NOMO-1 treated with DMSO at 0.1 percent for 48 hours (cell line): ENCODE measurements at regions not wholly inside any gene's neighbourhood (a gene's known extent, or its start where the extent isn't known, plus 50 kb on each side); places are given as distances from the start of the nearest gene placed in this dataset.
"Not testable (repeated sequence)": the region's sequence is repeated elsewhere in the genome, so short reads cannot be mapped to it uniquely, and the experiment has no call there.

Experiments
- DNase-seq: peaks from one replicate; lab custom pipeline; 2025; ENCODE audit not compliant: unreplicated experiment; lab: John Stamatoyannopoulos, UW

- DNase-seq: no peak
These were observed 195.0 kb downstream of the GIPC2 start for GRCh38 chr1:78240755-78241154.

GRCh38 chr1:78247079-78247478 lies 201.3 kb downstream of the GIPC2 start:
- no peak for DNase-seq

DNA sequence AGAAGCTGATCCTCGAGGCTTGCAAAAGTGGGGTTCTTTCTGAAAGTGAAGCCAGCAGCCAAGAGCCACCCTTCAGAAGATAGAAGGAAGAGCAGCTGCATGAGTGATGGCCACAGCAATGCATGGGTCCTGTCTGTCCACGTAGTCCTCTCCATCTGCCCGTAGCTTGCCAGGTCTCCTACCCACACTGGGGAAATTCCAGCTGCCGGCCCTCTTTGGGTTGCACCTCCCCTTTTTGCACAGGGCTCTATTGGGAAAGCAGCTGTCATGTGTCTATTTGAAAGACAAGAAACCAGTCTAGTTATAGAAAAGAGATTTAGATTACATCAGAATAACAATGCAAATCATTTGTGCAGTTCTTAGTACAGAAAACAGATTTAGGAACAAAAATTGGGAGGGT lies 204.4 kb downstream of the GIPC2 start:
- no peak for DNase-seq

DNA sequence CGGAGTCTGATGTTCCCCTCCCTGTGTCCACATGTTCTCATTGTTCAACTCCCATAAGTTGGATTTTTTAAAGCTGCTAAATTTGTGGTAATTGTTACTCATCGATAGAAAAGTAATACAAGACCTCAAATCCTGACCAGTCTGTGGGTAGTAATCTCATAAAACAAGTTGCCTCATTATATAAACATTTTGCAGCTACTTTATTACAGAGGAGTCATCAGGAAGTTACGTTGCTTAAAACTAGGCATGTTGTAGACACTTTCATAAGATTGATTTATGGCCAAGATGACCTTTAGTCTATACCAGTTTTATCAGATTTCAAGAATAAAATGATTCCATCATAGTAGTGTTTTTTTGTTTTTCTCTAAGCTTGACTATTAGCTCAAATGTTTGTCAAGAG lies 208.8 kb downstream of the GIPC2 start:
- no peak for DNase-seq

DNA sequence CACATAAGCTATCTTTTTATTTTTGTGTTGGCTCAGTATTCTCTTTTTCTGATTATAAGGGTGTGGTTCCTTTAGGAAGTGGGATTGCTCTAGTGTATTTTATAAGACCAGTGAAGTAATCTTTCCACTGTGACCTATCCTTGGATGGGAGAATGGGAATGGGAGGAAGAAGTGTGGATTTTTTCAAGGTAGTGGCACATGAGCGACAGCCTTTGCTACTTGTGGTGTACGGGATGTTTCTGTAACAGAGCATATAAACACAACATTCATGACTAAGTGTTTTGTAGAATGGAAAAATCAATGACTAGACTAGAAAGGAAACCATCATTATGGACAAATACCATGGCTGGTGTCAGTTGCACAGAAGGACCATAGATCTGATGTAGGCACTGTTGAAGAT lies 209.6 kb downstream of the GIPC2 start:
- no peak for DNase-seq

- no peak for DNase-seq
These were observed 210.1 kb downstream of the GIPC2 start for GRCh38 chr1:78255846-78256245.

- DNase-seq: no peak
These were observed 217.7 kb downstream of the GIPC2 start for GRCh38 chr1:78263459-78263858.

- DNase-seq: no peak
These were observed 218.2 kb downstream of the GIPC2 start for GRCh38 chr1:78263946-78264345.

- DNase-seq: no peak
These were observed 221.9 kb downstream of the GIPC2 start for GRCh38 chr1:78267513-78268218.

GRCh38 chr1:78269591-78269990 lies 221.2 kb upstream of the PTGFR start:
- DNase-seq: no peak

DNA sequence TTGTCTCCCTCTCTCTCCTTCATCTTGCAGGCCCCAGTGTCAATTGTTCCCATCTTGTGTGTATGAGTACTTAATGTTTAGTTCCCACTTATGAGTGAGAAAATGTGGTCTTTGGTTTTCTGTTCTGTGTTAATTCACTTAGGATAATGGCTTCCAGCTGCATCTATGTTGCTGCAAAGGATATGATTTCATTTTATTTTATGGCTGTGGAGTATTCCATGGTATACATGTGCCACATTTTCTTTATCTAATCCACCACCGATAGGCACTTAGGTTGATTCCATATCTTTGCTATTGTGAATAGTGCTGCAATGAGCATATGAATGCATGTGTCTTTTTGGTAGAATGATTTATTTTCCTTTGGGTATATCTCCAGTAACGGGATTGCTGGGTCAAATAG lies 219.4 kb upstream of the PTGFR start:
- not testable (repeated sequence) for DNase-seq

- no peak for DNase-seq
These were observed 216.0 kb upstream of the PTGFR start for GRCh38 chr1:78274814-78275213.

DNA sequence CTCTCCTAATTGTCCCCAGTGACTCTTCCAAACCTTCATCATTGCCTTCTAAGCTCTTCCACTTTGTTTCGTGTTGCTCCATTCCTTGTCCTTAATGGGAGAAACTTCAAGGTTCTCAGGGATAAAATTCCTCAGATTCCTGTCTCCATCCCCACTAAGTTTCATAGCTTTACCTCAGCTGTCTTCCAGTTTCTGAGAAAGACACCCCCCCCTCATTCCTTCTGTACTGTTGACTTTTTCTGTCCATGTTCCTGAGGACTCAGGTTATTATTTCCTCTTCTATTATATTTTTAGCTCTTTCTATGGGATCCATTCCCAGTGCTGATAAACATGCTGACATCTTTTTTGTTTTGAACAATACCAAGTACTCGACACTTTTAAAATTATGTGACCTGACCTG lies 215.3 kb upstream of the PTGFR start:
- no peak for DNase-seq

DNA sequence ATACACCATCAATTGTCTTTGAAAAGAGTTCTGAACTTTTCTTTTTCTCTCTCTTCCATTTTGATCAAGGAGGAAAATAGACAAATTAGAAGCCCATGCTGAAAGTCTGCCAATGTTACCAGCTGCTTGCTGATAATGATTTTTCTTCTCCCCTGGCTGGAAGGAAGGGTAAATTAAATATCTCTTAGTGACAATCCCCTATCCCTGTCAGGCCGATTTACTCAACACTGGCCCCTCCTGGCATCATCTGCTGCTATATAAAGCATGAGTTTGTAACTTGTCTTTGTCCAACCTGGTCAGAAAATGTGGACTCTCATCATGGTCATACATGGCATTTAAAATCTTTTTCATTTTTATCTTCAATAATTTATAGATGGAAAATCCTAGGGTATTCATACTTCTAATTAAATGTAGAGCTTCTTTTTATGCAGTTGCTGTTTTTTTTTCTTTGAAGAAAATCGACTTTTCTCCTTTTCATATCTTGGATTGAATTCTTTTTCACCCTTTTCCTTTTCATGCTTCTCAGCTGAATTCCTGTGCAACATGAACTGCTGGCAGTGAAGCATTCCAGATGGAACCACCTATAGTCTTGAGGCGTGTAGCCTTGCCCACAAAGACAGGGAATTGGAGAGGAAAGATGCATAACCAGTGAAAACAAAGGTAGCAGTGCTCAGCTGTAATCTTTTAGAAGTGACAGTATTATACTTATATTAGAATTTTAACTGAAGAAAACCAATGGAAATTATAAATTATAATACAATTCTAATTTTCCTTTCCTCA lies 214.7 kb upstream of the PTGFR start:
- no peak for DNase-seq

DNA sequence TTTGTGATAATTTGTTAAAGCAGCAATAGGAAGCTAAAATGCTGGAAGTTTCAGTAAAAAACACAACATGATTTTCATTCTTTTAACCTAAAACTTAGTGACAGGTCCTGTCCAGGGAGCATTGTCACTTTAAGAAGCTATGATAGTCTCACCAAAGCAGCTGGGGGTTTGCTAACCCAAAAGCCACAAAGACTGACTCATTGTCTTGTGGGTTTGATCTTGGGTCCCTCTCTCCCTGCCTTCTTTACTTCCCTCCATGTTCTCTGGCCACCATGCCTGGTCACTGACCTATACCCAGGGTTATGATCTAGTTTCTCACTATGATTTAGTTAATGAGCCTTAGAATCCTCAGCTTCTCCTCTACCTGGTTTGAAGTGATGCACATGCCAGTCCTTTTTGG lies 213.5 kb upstream of the PTGFR start:
- DNase-seq: peak; percentile 84

- DNase-seq: no peak
These were observed 211.7 kb upstream of the PTGFR start for GRCh38 chr1:78279051-78279450.

- no peak for DNase-seq
These were observed 210.1 kb upstream of the PTGFR start for GRCh38 chr1:78280626-78281025.

DNA sequence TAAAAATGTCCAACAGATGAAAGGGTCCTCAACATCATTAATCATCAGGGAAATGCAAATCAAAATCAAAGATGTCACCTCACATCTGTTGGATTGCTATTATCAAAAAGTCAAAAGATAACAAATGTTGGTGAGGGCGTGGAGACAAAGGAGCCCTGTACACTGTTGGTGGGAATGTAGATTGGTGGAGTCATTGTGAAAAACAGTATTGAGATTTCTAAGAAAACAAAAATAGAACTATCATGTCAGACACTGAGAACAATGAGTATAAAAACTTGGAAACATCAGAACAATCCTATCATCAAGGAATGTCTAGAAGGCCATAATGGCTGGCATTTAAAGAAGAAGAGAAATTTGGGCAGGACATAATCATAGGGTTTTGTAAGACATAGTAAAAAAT lies 209.2 kb upstream of the PTGFR start:
- DNase-seq: no peak

- no peak for DNase-seq
These were observed 207.1 kb upstream of the PTGFR start for GRCh38 chr1:78283691-78284090.

GRCh38 chr1:78284354-78284753 lies 206.4 kb upstream of the PTGFR start:
- DNase-seq: no peak

DNA sequence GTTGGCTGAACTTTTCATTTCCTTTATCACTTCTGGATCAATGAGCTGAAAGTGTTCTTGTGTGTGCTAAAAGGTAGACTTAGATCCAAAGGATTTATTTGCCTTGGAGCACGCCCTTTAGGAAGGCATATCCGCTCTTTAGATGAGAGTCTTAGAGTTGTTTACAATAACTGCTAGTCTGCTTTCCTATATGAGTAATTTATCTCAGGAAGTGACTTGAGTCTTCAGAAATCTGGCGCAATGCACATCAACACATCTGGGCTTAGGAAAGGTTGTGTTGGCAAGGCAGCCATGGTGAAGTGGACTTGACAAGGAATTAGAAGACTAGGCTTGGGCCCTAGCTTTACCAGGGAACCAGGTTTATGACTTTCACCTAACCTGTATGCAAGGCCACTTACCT lies 204.1 kb upstream of the PTGFR start:
- DNase-seq: no peak

DNA sequence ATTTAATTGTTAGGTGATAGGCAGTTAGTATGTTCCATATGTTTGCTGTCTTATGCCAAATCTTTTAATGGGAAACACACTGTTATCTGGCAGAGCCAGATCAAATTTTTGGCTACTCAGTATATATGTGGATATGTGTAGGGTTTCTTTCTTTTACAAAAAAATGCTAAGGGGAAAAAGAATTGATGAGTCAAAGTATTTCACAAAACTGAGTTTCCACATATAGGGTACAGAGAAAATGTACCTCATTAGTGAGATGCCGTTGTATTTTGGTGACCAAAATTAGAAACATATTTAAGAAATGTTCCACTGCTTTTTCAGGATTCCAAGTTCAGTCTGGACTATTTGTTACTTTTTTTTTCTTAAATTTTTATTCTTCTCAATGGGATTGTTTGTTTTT lies 201.2 kb upstream of the PTGFR start:
- DNase-seq: no peak

DNA sequence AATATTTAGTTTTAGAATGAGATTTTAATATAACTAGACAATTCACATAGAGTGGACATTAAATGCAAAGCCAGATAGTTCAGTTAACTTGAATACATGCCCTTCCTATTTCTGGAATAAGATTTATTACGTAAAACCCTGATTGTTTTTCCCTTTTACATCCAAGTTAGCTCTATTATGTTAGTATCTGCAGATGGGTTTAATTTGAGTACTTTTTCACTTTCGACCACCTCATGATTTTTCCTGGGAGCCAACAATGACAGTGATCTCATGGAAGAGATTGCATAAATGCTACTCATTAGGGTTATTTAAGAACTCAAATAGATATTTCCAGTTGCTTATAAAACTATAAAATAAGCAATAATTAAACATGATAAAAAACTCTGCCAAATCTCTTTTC lies 199.4 kb upstream of the PTGFR start:
- DNase-seq: no peak
